ENCODE measurements at regions not wholly inside any gene's neighbourhood (a gene's known extent, or its start where the extent isn't known, plus 50 kb on each side); places are given as distances from the start of the nearest gene placed in this dataset.

- Histone ChIP-seq H3K79me2 (ENCODE audit: insufficient read depth, low read length) (no peaks in the 10 kb centered on the region), H3K9ac (ENCODE audit: insufficient read depth, low read depth, low read length) (no peak overlapping the region), H3K4me2 (ENCODE audit: low read depth, low read length) (no peak overlapping the region), H3K4me3 (replicated peaks in 1 of 3; ENCODE audit: insufficient read depth in 1 of 3, low read depth in 2 of 3, low read length in 3 of 3) (no peak overlapping the region), H3K36me3 (replicated peaks in 1 of 2; ENCODE audit: control insufficient read depth in 1 of 2, insufficient read depth in 2 of 2, low read length in 2 of 2) (no peaks in the 10 kb centered on the region), H3K4me1 (ENCODE audit: insufficient read depth, low read length) (no peaks in the 10 kb centered on the region), H3K27ac (ENCODE audit: extremely low read length, insufficient read depth, low read length) (no peak overlapping the region), H3K9me3 (ENCODE audit: low read length) (no peaks in the 10 kb centered on the region), H2AFZ (ENCODE audit: low read length) (no peak overlapping the region), H4K20me1 (ENCODE audit: insufficient read depth, low read length) (no peaks in the 10 kb centered on the region), H3K27me3 (ENCODE audit: control insufficient read depth in 1 of 2, insufficient read depth in 2 of 2, low read length in 2 of 2) (peaks cover 15 to 74% of the 10 kb centered on the region in 2 experiments; a peak in 3 of 5 replicates)
- ChIA-PET POLR2A (no interaction called here), CTCF (ENCODE audit: low intra/inter-chr PET ratio, low total read pairs) (no interaction called here)
- DNase-seq (ENCODE audit: low spot score) (no peak), ATAC-seq (no peak), FAIRE-seq (no peak)
- no TSS peak for BruUV-seq (replicated peaks)
- WGBS (ENCODE audit: low lambda C conversion rate): 18% methylated on average over 2 of the region's 4 CpGs
- TF ChIP-seq GLI4 (CRISPR knock-in tag; IDR thresholded peaks at IDR 0.05; ENCODE audit: borderline replicate concordance) (no peak), TEAD2 (CRISPR knock-in tag; IDR thresholded peaks at IDR 0.05) (no peak), FOXJ3 (CRISPR knock-in tag; IDR thresholded peaks at IDR 0.05; ENCODE audit: borderline replicate concordance) (no peak), RAD21 (CRISPR knock-in tag; IDR thresholded peaks at IDR 0.05) (no peak), MLLT10 (CRISPR knock-in tag; IDR thresholded peaks at IDR 0.05) (no peak), ZNF816 (CRISPR knock-in tag; IDR thresholded peaks at IDR 0.05; ENCODE audit: borderline replicate concordance) (no peak), ZNF747 (CRISPR knock-in tag; IDR thresholded peaks at IDR 0.05; ENCODE audit: borderline replicate concordance) (no peak), ZNF138 (CRISPR knock-in tag; IDR thresholded peaks at IDR 0.05; ENCODE audit: low read depth) (no peak), ZNF446 (CRISPR knock-in tag; IDR thresholded peaks at IDR 0.05) (no peak), MXD4 (CRISPR knock-in tag; IDR thresholded peaks at IDR 0.05) (no peak)
- TF ChIP-seq, protein P1, sequence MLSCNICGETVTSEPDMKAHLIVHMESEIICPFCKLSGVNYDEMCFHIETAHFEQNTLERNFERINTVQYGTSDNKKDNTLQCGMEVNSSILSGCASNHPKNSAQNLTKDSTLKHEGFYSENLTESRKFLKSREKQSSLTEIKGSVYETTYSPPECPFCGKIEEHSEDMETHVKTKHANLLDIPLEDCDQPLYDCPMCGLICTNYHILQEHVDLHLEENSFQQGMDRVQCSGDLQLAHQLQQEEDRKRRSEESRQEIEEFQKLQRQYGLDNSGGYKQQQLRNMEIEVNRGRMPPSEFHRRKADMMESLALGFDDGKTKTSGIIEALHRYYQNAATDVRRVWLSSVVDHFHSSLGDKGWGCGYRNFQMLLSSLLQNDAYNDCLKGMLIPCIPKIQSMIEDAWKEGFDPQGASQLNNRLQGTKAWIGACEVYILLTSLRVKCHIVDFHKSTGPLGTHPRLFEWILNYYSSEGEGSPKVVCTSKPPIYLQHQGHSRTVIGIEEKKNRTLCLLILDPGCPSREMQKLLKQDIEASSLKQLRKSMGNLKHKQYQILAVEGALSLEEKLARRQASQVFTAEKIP (CRISPR knock-in tag; IDR thresholded peaks at IDR 0.05; ENCODE audit: borderline replicate concordance): no peak
- intact Hi-C loops (cut with micrococcal nuclease; ENCODE audit: unreplicated experiment) (no loop called here), in situ Hi-C loops (cut with HindIII; ENCODE audit: extremely low pct_ligation_motif_present, low pct_unique_long_range_greater_than_20kb) (no loop called here)
These were observed 1484.9 kb downstream of the BRD1 start for GRCh38 chr22:48342732-48343131.

Measured in HepG2 (cell line).